DMS79 (cell line): ENCODE measurements at regions not wholly inside any gene's neighbourhood (a gene's known extent, or its start where the extent isn't known, plus 50 kb on each side); places are given as distances from the start of the nearest gene placed in this dataset.
"Not testable (repeated sequence)": the region's sequence is repeated elsewhere in the genome, so short reads cannot be mapped to it uniquely, and the experiment has no call there.

Source experiments
- DNase-seq: peaks from one replicate; lab custom pipeline; 2025; lab: John Stamatoyannopoulos, UW

DNA sequence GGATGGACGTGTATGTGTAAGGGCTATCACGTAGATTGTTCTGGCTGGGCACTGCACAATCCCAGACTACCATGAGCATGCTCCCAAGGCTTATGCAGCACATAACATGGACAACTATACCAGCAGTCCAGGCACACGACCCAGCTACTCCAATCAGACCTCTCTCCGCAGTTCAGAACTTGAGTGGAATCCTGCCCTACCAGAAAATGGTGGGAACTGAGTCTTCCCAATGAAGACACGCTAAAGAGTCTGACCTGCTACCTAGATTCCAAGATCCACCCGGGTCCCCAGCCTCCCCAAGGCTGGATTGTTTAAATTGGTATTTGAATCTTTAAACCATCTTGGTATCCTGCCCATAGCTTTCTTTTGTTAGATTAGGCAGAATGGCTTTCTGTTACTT lies 251.3 kb upstream of the KAZN start:
- no peak for DNase-seq

DNA sequence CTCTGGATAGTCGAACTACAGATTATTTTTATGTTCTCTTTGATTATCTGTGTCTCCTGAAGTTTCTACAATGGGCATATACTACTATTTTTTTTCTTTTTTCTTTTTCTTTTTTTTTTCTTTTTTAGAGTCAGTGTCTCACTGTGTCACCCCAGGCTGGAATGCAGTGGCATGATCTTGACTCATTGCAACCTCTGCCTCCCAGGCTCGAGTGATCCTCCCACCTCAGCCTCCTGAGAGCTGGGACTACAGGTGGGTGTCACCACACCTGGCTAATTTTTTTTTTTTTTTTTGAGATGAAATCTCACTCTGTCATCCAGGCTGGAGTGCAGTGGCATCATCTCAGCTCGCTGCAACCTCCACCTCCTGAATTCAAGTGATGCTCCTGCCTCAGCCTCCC lies 250.7 kb upstream of the KAZN start:
- no peak for DNase-seq

DNA sequence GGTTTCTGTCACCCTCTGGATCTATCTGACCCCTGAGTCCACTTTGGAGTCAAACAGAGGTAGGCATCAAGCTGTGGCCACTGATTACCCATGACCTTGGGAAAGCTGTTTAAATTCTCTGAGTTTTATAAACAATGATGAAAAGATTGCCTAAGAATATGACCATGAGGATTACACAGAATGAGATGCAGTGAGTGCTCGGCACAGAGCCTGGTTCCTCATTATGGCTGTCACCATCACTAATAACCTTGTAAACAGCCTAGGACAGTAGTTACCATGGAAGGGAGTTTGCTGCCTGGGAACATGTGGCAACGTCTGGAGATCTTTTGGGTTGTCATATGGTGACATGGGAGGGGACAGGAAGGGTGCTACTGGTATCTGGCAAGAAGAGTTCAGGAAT lies 248.3 kb upstream of the KAZN start:
- DNase-seq = no peak

DNA sequence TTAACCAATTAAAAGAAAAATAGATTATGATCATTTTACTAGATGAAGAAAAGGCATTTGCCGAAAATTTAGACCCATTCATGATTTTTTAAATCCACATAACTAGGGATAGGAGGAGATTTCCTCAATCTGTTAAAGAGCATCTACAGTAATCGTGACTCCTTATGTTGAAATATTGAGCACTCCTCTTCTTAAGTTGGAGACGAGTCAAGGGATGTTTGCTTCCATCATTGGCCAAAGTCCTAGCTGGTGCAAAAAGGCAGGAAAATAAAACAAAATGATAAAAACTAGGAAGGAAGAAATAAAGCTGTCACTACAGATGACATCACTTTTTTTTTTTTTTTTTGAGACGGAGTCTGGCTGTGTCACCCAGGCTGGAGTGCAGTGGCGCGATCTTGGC lies 245.6 kb upstream of the KAZN start:
- no peak for DNase-seq

- DNase-seq = not testable (repeated sequence)
Measured at GRCh38 chr1:14361005-14361404, 237.5 kb upstream of the KAZN start.

DNA sequence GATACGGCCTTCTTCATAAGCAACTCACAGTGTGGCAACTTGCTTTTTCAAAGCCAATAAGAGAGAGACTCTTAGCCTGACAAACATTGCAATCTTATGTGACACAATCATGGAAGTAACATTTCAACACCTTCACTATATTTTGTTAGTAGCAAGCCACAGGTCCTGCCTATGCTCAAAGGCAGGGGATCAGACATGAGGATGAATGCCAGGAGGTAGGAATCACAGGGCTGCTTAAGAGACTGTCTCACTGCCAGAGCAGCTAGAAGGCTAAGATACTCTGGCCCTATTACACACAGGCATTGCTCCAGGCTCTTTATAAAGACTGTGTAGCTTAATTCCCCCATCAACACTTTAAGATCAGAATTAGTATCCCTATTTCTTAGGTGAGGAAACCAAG lies 236.2 kb upstream of the KAZN start:
- no peak for DNase-seq

- DNase-seq = no peak
Measured at GRCh38 chr1:14363036-14363590, 235.4 kb upstream of the KAZN start.

- DNase-seq = no peak
Measured at GRCh38 chr1:14363707-14364413, 234.6 kb upstream of the KAZN start.

DNA sequence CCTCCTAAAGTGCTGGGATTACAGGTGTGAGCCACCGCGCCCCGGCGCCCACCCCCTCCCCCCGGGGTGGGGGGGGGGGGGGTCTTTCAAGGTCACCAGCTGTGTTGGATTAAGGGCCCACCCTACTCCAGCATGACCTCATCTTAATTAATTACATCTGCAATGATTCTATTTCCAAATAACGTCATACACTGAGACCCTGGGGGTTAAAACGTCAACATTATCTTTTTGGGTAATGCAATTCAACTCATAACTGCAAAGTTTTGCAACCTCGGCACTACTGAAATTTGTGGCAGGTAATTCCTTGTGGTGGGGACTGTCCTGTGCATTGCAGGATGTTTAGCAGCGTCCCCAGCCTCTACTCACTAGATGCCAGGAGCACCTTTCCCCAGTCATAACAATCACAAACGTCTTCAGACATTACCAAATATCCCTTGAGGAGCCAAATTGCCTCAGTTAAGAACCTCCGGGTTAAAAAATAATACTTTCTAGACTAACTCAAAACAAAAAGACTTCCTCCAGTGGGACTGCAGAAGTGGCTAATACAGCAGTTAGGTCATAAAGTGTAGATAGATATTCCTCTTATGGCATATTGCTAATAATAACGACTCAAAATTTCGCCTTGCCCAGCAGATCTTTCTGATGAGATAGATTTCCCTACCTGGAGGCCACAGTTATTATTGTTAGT lies 233.0 kb upstream of the KAZN start:
- DNase-seq = no peak

DNA sequence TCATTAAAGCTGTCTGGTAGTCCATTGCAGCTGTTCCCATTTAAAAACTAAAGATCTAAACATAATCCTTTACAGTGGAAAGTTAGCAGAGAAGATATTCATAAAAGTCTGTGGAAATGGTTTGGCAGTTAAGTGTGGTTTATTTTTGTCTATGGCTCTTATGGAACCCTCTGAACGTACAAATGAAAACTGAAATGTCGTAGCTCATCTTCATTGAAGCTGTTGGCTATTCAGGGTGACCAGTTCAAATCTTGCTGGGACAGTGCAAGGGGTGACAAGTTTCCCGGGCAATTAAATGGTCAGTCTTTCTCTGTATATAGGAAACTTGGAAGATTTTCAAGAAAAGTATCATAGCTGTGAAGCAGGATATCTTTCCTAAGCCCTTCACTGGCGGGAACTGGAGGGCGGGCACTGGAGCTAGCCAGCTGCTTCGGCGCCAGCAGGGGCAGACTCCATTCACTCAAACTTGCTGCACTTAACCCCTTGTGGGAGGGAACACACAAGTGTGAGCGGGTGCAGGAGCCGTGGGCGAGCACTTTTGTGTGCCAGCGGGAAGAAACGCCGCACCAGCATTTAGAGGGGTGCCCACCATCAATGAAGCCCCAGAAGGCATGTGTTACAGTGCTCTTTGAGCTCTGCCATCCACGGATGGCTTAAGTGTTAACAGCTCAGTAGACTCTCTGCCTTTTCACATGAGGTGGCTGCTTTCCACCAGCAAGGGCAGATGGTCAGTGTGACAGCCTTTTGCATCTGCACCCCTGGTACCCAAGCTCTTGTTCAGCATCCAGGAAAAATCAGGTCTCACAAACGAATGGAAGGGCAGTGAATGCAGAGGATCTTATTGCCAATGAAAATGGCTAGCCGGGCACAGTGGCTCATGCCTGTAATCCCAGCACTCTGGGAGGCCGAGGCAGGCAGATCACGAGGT lies 232.1 kb upstream of the KAZN start:
- DNase-seq = peak; percentile 41

GRCh38 chr1:14367451-14367850 lies 231.0 kb upstream of the KAZN start:
- no peak for DNase-seq

DNA sequence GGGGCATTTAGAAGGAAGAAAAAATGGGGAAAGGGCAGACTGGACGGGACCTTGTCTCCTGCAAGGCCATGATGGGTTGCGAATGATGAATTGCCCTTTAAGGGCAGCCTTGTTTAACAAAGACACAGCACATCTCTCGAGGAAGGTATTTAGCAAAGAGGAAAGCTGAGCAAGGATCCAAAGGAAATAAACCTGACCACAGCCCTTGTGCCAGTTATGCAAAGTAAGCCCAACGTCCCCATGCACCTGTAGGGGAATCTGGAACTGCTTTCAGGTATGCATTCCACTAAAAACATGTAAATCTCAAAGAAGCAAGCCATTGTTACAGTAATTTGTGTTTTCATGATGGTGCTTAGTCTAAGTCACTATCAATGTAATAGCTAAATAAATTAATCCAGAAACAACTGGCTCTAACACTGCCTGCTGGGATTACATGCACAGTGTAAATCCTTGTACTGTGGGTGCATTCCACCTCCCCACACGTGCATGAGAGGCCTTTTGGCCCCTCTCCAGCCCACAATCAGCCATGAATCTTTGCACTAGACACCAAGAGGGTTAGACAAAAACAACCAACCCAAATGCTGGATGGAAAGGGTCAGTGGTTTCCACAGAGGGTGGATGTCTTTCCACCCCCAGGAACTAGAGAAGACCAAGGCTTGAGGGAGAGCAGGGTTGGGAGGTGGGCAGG lies 228.8 kb upstream of the KAZN start:
- DNase-seq = no peak

DNA sequence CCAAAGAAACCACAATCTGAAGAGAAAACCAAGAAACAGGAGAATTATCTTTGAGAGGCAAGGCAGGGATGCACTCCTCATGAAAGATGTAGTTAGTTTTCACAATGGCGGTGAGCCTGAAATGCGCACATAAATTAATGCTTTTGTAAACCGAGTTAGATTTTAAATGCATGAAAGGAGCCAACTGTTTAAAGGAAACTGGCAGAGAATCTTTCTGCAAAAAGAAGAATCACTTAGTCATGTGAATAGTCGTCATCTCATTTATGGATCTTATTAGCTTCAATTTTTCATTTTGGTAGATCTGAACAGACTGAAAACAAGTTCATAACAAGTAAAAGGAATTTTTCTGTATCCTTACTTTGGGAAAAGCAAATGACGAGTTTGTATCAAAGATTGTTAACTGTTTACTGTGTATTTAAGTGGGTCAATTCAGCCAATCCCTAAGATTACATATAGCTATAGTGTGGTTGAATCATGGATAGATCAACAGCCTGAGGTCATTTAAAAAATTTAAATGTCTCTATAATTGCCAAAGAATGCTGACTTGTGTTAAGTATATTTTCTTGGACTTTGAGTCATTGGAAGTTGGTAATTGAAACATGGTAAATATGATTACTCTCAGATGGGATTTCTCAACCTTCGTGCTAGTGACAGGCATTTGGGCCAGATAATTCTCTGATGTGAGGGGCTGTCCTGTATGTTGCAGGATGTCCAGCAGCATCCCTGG lies 226.6 kb upstream of the KAZN start:
- no peak for DNase-seq

- DNase-seq = no peak
Measured at GRCh38 chr1:14372526-14372925, 226.0 kb upstream of the KAZN start.

DNA sequence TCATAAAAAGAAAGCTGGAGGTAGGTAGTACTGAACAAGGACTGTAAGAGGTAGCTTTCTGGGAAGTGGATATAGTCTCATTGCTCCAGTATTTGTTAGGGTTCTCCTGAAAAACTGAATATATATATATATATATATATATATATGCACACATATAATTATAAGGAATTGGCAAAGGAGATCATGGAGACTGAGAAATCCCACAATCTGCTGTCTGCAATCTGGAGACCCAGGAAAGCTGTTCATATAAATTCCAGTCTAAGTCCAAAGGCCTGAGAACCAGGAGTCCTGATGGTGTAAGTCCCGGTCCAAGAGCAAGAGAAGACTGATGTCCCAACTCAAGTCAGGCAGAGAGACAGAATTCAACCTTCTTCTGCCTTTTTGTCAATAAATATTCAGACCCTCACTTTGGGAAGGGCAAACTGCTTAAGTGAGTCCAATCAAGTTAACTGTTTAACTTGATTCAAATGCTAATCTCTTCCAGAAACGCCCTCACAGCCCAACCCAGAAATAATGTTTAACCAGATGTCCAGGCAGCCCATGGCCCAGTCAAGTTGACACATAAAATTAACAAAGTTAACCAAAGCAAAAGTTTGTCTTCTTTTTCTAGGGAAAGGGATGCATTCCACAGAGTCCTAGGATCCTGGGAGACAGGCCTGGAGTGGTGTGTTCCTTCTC lies 225.3 kb upstream of the KAZN start:
- no peak for DNase-seq

DNA sequence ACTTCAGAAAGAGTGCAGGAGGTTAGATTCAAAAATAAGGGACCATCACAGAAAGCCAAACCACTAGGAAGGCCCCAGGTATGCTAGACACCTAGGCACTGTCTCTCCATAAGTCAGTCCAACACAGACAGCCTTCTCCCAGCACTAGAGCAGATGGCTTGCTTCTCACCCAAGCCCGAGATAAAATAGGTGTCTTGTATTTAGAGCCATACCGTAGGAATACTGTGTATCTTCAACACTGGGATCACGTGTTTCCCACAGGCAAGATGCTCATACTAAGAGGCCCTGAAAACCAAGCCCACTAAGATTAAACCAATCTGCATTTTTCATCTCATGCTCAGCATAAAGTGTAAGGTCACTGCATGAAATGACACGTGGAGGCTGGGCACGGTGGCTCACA lies 223.3 kb upstream of the KAZN start:
- no peak for DNase-seq

DNA sequence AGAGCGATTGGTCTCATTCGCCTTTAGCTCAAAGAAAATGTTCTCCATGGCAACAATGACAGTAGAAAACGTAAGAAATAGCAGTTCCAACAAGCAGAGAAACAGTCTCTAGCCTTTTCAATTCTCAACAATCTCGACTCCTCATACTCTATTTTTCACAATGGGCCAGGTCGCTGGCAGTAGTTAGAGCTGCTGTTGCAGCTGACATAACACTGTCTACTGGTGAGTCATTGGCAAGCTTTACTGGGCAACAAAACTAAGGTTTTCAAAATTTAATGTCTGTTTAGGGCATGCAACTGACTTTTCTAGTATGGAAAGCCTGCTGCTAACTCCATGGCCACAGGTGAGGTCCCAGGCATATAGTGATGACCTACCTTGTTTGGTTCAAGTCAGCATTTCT lies 221.1 kb upstream of the KAZN start:
- DNase-seq = no peak

DNA sequence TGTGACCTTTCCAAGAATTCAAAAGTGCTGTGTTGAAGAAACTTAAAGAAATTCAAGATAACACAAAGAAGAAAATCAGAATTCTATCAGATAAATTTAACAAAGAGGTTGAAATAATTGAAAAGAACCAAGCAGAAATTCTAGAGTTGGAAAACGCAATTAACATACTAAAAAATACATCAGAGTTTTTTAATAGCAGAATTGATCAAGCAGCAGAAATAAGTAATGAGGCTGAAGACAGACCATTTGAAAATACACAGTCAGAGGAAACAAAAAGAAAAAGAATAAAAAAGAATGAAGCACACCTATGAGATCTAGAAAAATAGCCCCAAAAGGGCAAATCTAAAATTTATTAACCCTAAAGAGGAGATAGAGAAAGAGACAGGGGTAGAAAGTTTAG lies 218.1 kb upstream of the KAZN start:
- DNase-seq = no peak

DNA sequence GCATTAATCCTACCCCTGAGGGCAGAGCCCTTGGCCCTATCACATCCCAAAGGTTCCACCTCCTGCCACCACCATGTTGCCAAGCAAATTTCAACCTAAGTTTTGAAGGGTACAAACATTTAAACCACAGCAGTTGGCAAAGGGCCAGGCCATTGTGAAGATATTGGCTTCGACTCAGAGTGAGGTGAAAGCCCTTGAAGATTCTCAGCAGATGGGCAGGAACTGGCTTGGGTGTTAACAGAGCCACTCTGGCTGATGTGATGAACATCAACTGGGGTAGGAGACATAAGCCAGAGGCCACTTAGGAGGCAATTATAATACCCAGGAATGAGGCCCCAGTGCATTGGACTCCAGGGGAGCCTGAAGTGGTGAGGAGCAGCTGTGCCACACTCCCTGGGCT lies 207.7 kb upstream of the KAZN start:
- peak; percentile 93 for DNase-seq

GRCh38 chr1:14392161-14392858 lies 206.2 kb upstream of the KAZN start:
- DNase-seq = no peak
